GM18951 (cell line): ENCODE measurements at regions not wholly inside any gene's neighbourhood (a gene's known extent, or its start where the extent isn't known, plus 50 kb on each side); places are given as distances from the start of the nearest gene placed in this dataset.

Experiments
- POLR2A ChIP-seq: IDR thresholded peaks from 4 replicates; pipeline ENCODE4 v1.6.1; 2011; ENCODE audit warnings: mild to moderate bottlenecking; ENCODE audit not compliant: insufficient read length, insufficient read depth; ENCODE audit errors: extremely low read depth
- in situ Hi-C: fragments of 300-500 bp; cut with MboI; formaldehyde crosslinking; loops from one replicate; pipeline ENCODE4 v1.12.0; 2022; ENCODE audit warnings: low sequenced_read_pairs, mixed read lengths, inconsistent platforms; ENCODE audit not compliant: unreplicated experiment

DNA sequence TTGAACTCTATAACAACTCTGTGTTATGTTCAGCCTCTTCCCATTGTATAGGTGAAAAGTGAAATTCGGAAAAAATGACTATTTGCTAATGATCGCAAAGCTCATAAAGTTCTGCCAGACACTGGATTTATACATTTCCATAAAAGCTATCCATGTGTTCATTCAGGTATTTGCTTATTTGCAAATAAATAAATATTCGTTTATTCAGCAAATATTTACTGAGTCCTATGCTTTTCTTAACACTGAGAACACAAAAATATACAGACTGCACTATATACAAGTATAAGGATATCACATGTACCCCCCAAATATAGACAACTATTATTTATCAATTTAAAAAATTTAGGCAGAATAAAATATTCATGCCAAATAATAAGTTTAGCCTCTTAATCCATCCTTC, 63.2 kb upstream of the ATP8B1 start:
- in situ Hi-C loops = no loop called here
- TF ChIP-seq POLR2A = no peak

DNA sequence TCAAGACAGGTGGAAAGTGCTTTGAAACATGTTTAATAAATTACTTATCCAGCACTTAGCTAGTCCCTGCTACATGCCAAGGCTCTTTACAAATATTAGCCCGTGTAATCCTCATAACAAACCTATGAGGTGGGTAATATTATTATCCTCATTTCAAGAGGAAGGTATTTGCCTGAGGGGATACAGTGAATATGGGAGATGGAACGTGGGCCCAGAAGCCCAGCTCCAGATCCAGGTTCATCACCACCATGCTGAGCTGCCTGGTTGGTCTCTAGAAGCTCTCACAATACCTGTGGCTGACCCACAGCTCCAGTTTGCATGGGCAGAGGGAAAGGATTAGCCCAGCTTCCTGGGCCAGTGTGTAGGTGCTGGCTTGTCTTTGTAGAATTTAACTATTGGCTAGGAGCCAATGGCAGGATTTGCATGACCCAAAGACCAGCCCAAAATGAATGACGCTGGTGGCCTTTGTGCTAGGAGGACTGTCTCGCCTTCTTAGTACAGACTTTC, 61.6 kb upstream of the ATP8B1 start:
- in situ Hi-C loops = no loop called here
- TF ChIP-seq POLR2A = no peak

DNA sequence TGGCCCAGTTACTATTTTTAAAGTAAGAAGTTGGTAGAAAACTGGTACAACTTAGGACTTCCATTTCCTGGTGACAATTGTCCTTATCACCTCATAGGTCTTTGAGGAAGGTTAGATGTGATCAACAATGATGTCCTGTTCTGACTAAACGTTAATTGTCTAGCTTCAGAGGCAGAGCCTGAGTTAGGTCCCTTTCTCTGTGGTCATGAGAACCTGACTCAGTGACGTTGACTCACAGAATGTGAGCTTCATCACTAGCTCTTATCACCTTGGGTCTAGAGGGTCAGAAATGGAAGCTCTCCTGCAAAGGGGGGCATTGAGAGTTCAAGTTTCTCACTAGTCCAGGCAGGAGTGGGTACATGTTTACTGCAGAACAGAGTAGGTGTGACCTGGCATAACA, 60.6 kb upstream of the ATP8B1 start:
- no peak for TF ChIP-seq POLR2A
- in situ Hi-C loops = no loop called here

DNA sequence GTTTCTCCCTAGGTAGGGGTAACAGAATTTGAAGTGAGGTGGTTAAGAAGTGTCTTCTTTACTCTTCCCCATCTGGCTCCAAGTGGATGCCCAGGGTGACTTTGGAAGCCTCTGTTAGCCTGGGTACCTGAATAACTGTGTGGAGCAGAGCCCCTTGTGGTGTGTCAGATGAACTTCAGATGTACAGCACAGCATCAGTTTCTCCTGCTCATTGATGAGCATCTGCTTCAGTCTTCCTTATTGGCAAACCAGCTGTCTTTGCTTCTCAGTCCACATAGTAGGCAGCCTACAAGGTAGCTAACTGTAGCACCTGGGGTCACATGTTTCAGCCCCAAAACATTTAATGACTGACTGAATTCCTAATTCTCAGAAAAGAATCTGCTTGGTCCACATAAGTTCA, 56.2 kb upstream of the ATP8B1 start:
- TF ChIP-seq POLR2A = no peak
- in situ Hi-C loops = no loop called here

DNA sequence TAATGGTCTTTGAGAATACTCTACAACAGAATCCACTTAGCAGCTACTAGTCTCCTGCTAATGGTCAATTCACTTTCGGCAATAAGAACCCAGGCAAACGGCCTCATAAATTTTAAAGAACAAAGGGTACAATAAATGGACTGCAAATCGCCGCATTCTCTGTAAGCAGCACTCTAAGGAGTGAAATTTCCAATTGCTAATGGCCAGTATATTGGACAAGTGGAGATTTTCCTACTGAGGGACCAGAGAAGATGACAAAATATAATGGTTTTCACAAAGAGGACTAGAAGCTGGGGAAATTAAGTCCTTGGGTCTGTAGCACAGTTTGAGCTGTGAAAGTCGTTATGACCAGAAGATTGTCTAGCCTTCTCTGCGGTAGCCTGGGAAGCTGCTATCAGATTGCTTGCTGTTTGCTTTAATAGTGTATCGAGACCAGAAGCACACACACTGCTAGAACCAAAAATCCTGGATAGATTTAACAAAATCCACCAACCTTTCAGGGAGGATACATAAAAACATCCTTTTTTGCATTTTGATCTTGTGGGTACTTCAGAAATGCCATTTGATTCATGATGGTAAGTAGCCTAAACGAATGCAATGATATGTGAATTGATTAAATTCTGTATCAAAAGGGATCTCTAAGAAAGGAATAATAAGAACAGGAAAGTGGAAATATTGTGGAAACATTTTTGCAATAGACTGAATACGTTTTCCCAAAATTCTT, 53.6 kb upstream of the ATP8B1 start:
- TF ChIP-seq POLR2A = no peak
- in situ Hi-C loops = no loop called here

DNA sequence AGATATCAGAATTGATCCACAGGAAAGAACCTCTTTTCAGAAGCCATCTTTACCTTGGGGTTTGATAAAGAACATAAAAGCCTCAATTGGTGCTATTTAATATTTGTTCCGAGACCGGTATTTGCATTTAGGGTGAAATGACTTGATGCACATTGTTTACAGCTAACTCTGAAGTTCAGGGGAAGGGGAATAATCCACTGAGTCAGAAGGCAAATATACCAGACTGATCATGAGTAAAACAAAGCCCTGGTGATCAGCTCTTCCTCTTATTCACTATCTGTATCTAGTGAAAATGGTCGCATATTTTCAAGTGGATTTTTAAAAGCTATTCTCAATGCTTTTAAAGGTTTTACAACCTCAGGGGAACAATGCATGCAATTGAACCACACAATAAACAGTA, 53.0 kb upstream of the ATP8B1 start:
- in situ Hi-C loops = no loop called here
- no peak for TF ChIP-seq POLR2A

DNA sequence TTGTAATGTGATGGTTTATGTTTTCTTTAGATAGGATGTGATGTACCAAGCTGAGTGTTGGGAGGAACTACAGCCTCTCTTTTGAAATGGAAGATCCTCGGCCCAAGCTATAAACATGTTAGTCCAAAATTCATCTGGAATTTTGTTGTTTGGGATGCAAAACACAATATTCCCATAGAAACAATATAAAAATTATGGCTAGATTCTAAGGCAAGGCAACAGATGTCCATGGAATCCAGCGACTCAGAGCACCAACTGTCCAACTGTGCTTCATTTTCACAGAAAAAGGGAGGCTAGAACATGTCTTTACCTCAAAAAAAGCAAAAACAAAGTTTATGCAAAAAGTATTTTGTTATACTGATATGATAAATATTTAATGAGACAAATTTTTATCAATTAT, 52.4 kb upstream of the ATP8B1 start:
- in situ Hi-C loops = no loop called here
- no peak for TF ChIP-seq POLR2A

DNA sequence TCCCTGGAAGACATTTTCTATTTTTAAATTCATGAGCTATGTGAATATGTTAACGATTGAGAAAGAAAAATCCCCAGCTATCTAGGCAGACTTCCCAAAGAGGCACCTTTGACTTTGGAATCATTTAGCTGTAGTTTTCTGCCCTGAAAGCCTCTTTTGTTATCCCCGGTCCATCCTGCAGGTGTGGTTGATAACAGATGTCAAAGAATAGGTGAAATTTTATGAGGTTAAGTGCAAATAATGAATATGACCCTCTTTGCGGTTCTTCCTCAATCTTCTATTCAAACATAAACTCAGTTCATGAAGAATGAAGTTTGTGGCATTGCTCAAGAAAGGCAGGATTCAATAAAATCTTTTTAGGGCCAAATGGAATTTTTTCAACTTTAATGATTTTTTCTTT, 51.6 kb upstream of the ATP8B1 start:
- in situ Hi-C loops = no loop called here
- no peak for TF ChIP-seq POLR2A

DNA sequence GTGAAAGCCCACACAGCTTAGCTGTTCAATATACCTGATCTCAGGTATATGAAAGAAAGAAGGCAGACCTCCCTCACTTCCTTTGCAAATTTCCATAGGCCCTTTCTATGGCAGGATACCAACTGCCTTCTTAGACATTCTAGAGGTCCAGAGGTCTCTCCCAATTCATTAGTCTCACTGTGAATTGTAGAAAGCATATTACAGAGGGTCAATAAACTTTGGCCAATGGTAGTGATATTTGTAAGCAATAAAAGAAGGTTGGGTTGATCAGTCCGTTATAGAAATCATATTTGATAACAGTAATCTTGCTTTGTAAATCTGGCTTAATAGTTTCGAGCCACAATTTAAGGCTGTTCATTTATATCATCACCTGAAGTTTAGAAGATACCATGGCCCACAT, 50.7 kb upstream of the ATP8B1 start:
- no peak for TF ChIP-seq POLR2A
- in situ Hi-C loops = no loop called here

DNA sequence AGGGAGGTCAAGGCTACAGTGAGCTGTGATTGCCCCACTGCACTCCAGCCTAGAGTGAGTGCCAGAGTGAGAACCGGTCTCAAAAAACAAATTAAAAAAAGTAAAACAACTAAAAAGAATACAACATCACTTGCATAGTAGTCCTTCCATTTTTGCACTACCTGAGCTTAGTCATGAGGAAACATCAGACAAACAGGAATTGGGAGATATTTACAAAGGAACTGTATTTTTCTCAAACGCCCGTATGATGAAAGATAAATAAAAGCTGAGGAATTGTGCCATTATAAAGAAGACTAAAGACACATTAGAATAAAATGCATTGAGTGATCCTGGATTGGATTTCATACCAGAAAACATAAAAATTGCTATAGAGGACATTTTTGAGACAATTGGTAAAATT, 50.0 kb upstream of the ATP8B1 start:
- in situ Hi-C loops = no loop called here
- no peak for TF ChIP-seq POLR2A
